ENCODE measurements at regions not wholly inside any gene's neighbourhood (a gene's known extent, or its start where the extent isn't known, plus 50 kb on each side); places are given as distances from the start of the nearest gene placed in this dataset.

- Histone ChIP-seq H3K27me3 (ENCODE audit: control insufficient read depth, insufficient read depth, low read length) (peaks cover 3% of the 10 kb centered on the region), H3K36me3 (ENCODE audit: control insufficient read depth, insufficient read depth, low read length) (no peaks in the 10 kb centered on the region), H3K4me3 (ENCODE audit: low read depth, low read length) (no peak overlapping the region)
- no peak for TF ChIP-seq CTCF (IDR thresholded peaks at IDR 0.05; ENCODE audit: insufficient read depth, low read length, poor library complexity, severe bottlenecking)
- no peak for DNase-seq (ENCODE audit: low read depth)
These were observed 221.6 kb downstream of the CYP26B1 start for GRCh38 chr2:71926089-71926447.

GRCh38 chr2:71925268-71926088, 222.2 kb downstream of the CYP26B1 start:
- H3K36me3 ChIP-seq (ENCODE audit: control insufficient read depth, insufficient read depth, low read length) = no peaks in the 10 kb centered on the region
- DNase-seq (ENCODE audit: low read depth) = no peak
- no peak for TF ChIP-seq CTCF (IDR thresholded peaks at IDR 0.05; ENCODE audit: insufficient read depth, low read length, poor library complexity, severe bottlenecking)
- no peak overlapping the region for H3K4me3 ChIP-seq (ENCODE audit: low read depth, low read length)
- no peaks in the 10 kb centered on the region for H3K27me3 ChIP-seq (ENCODE audit: control insufficient read depth, insufficient read depth, low read length)

GRCh38 chr2:71923887-71924533, 223.7 kb downstream of the CYP26B1 start:
- peak; percentile 25 for DNase-seq (ENCODE audit: low read depth)
- peak; percentile 80 for TF ChIP-seq CTCF (IDR thresholded peaks at IDR 0.05; ENCODE audit: insufficient read depth, low read length, poor library complexity, severe bottlenecking)
- H3K36me3 ChIP-seq (ENCODE audit: control insufficient read depth, insufficient read depth, low read length) = no peaks in the 10 kb centered on the region
- H3K27me3 ChIP-seq (ENCODE audit: control insufficient read depth, insufficient read depth, low read length) = no peaks in the 10 kb centered on the region
- H3K4me3 ChIP-seq (ENCODE audit: low read depth, low read length) = no peak overlapping the region

GRCh38 chr2:71923143-71923525, 224.5 kb downstream of the CYP26B1 start:
- Histone ChIP-seq H3K36me3 (ENCODE audit: control insufficient read depth, insufficient read depth, low read length) (no peaks in the 10 kb centered on the region), H3K4me3 (ENCODE audit: low read depth, low read length) (no peak overlapping the region), H3K27me3 (ENCODE audit: control insufficient read depth, insufficient read depth, low read length) (no peaks in the 10 kb centered on the region)
- no peak for TF ChIP-seq CTCF (IDR thresholded peaks at IDR 0.05; ENCODE audit: insufficient read depth, low read length, poor library complexity, severe bottlenecking)
- DNase-seq (ENCODE audit: low read depth) = no peak

- DNase-seq (ENCODE audit: low read depth) = no peak
- H3K4me3 ChIP-seq (ENCODE audit: low read depth, low read length) = no peak overlapping the region
- no peaks in the 10 kb centered on the region for H3K36me3 ChIP-seq (ENCODE audit: control insufficient read depth, insufficient read depth, low read length)
- H3K27me3 ChIP-seq (ENCODE audit: control insufficient read depth, insufficient read depth, low read length) = no peaks in the 10 kb centered on the region
- no peak for TF ChIP-seq CTCF (IDR thresholded peaks at IDR 0.05; ENCODE audit: insufficient read depth, low read length, poor library complexity, severe bottlenecking)
These were observed 225.0 kb downstream of the CYP26B1 start for GRCh38 chr2:71922499-71923142.
